ENCODE measurements at regions not wholly inside any gene's neighbourhood (a gene's known extent, or its start where the extent isn't known, plus 50 kb on each side); places are given as distances from the start of the nearest gene placed in this dataset.

DNA sequence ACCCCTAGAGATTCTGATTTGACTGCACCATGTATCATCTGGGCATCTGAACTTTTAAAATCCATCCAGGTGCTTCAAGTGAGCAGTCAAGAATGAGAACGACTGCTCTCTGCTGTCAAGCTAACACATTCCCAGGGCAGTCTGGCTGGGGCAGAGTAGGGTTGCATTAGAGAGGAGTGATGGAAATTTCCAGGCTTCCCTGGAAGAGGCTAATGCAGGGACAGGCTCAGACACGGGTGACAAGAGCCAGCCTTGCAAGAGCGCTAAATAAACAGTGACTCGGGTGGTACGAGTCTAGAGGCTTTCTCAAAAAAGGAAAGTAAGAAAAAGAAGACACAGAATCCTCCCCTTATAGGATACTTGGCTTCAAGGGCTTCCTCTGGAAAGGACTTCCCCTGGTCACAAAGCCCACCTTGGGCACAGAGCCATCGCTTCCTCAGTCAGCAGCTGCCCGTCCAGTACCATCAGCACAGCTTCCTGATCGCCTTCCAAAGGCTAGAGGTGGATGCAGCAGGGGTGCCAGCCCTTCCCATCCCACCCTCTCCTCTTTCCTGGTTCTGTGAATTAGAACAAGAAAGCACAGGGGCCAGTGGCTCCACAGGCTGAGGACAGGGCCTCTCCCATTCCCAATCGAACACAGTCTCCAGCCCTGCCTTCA is 177.4 kb upstream of the RREB1 start:
- Histone ChIP-seq H3K27me3 (no peaks in the 10 kb centered on the region), H3K4me3 (no peak overlapping the region), H3K9me3 (no peaks in the 10 kb centered on the region), H3K27ac (no peak overlapping the region), H3K4me1 (no peaks in the 10 kb centered on the region), H3K36me3 (no peaks in the 10 kb centered on the region)
- TF ChIP-seq, protein P1, sequence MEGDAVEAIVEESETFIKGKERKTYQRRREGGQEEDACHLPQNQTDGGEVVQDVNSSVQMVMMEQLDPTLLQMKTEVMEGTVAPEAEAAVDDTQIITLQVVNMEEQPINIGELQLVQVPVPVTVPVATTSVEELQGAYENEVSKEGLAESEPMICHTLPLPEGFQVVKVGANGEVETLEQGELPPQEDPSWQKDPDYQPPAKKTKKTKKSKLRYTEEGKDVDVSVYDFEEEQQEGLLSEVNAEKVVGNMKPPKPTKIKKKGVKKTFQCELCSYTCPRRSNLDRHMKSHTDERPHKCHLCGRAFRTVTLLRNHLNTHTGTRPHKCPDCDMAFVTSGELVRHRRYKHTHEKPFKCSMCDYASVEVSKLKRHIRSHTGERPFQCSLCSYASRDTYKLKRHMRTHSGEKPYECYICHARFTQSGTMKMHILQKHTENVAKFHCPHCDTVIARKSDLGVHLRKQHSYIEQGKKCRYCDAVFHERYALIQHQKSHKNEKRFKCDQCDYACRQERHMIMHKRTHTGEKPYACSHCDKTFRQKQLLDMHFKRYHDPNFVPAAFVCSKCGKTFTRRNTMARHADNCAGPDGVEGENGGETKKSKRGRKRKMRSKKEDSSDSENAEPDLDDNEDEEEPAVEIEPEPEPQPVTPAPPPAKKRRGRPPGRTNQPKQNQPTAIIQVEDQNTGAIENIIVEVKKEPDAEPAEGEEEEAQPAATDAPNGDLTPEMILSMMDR (IDR thresholded peaks at IDR 0.05): no peak
- TF ChIP-seq POLR2A (IDR thresholded peaks at IDR 0.05): no peak
- intact Hi-C loops (cut with DNase I; ENCODE audit: low total_unique reads): no loop called here
- no peak for DNase-seq

- Histone ChIP-seq H3K27me3 (no peaks in the 10 kb centered on the region), H3K27ac (no peak overlapping the region), H3K36me3 (no peaks in the 10 kb centered on the region), H3K4me3 (no peak overlapping the region), H3K4me1 (no peaks in the 10 kb centered on the region), H3K9me3 (no peaks in the 10 kb centered on the region)
- DNase-seq: no peak
- intact Hi-C loops (cut with DNase I; ENCODE audit: low total_unique reads): no loop called here
- TF ChIP-seq POLR2A (IDR thresholded peaks at IDR 0.05): no peak
- TF ChIP-seq, protein P1 (IDR thresholded peaks at IDR 0.05): no peak
These were observed 176.4 kb upstream of the RREB1 start for GRCh38 chr6:6931071-6932025.

DNA sequence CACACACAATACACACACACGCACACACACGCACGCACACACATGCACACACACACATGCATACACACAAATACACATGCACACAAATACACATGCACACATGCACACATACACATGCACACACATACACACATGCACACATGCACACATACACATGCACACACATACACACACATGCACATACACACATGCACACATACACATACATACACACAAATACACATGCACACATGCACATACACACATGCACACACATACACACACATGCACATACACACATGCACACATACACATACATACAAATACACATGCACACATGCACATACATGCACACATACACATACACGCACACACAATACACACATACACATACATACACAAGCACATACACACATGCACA is 175.4 kb upstream of the RREB1 start:
- Histone ChIP-seq H3K4me1 (no peaks in the 10 kb centered on the region), H3K27ac (no peak overlapping the region), H3K36me3 (no peaks in the 10 kb centered on the region), H3K4me3 (no peak overlapping the region), H3K9me3 (no peaks in the 10 kb centered on the region), H3K27me3 (no peaks in the 10 kb centered on the region)
- intact Hi-C loops (cut with DNase I; ENCODE audit: low total_unique reads): no loop called here
- DNase-seq: no peak
- no peak for TF ChIP-seq POLR2A (IDR thresholded peaks at IDR 0.05)
- TF ChIP-seq, protein P1 (IDR thresholded peaks at IDR 0.05): no peak

DNA sequence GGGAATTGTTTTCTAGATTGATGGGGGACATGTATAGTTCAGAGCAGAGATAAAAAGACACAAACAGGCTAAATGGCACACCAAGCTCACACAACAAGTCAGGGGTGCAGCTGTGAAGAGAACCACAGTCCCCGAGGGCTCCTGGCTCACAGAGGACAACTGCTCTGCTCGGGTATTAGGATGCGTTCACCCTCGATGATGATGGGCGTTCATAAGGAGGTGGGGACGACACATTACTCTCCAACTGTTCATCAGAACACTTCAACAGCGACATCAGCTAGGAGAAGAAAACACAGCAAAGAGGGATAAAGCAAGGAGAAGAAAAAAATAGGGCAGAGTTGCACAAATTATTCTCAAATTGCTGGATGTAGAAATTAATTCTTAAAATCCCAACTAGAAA is 174.8 kb upstream of the RREB1 start:
- TF ChIP-seq POLR2A (IDR thresholded peaks at IDR 0.05): no peak
- TF ChIP-seq, protein P1 (IDR thresholded peaks at IDR 0.05): no peak
- Histone ChIP-seq H3K27ac (no peak overlapping the region), H3K27me3 (no peaks in the 10 kb centered on the region), H3K4me1 (no peaks in the 10 kb centered on the region), H3K4me3 (no peak overlapping the region), H3K9me3 (no peaks in the 10 kb centered on the region), H3K36me3 (no peaks in the 10 kb centered on the region)
- DNase-seq: no peak
- intact Hi-C loops (cut with DNase I; ENCODE audit: low total_unique reads): no loop called here

Data from uterus (tissue), 3 donors.